PC-3 (cell line): ENCODE measurements at regions not wholly inside any gene's neighbourhood (a gene's known extent, or its start where the extent isn't known, plus 50 kb on each side); places are given as distances from the start of the nearest gene placed in this dataset.

Source experiments
- ATAC-seq: fragments of 200-7000 bp; cut with Tn5 transposase; 2 replicates; pipeline ENCODE4 v1.9.1; 2020; ENCODE audit warnings: mild to moderate bottlenecking, moderate library complexity
- BruUV-seq: library from RNA; stranded (reverse); fragments of 400-500 nt; replicated peaks from 2 replicates; lab custom pipeline; 2021; lab: Mats Ljungman, UMichigan
- CTCF ChIA-PET: fragments of 300-600 bp; sonication (Branson Sonifier 250); formaldehyde crosslinking; loops from one replicate; lab custom pipeline; 2022; ENCODE audit warnings: antibody characterized with exemption; lab: Charles Lee
- POLR2A ChIA-PET: fragments of 300-600 bp; sonication (Branson Sonifier 250); formaldehyde crosslinking; loops from one replicate; lab custom pipeline; 2022; ENCODE audit warnings: antibody characterized with exemption; ENCODE audit not compliant: unreplicated experiment; lab: Charles Lee
- DNase-seq: peaks from one replicate; pipeline ENCODE4 v3.0.0-alpha.2; 2015
- H2AFZ ChIP-seq: fragments of 300-600 bp; sonication (generic); 2 replicates; pipeline ENCODE4 v1.6.0; 2016; ENCODE audit warnings: antibody characterized with exemption, low read length
- H3F3A ChIP-seq: fragments of 300-600 bp; sonication (generic); one replicate; pipeline ENCODE4 v1.6.0; 2017; ENCODE audit warnings: antibody characterized with exemption, low read length, control low read depth, mild to moderate bottlenecking; ENCODE audit not compliant: unreplicated experiment
- H3K27ac ChIP-seq: fragments of 300-600 bp; sonication (generic); 2 replicates; pipeline ENCODE4 v1.5.1; 2016; ENCODE audit warnings: mild to moderate bottlenecking, low read length
- H3K27me3 ChIP-seq: fragments of 300-600 bp; sonication (generic); 2 replicates; pipeline ENCODE4 v1.6.1; 2016; ENCODE audit warnings: low read length, mixed read lengths
- H3K36me3 ChIP-seq: fragments of 300-600 bp; sonication (generic); 2 replicates; pipeline ENCODE4 v1.6.1; 2016; ENCODE audit warnings: low read depth, mixed run types, low read length, mixed read lengths
- H3K4me1 ChIP-seq: fragments of 300-600 bp; sonication (generic); 2 replicates; pipeline ENCODE4 v1.5.1; 2016; ENCODE audit warnings: low read length; ENCODE audit not compliant: insufficient read depth
- H3K4me2 ChIP-seq: fragments of 300-600 bp; sonication (generic); 2 replicates; pipeline ENCODE4 v1.6.0; 2016; ENCODE audit warnings: low read length
- H3K4me3 ChIP-seq: fragments of 300-600 bp; sonication (generic); 2 replicates; pipeline ENCODE4 v1.5.1; 2016; ENCODE audit warnings: mild to moderate bottlenecking, low read length, mixed read lengths
- H3K79me2 ChIP-seq: fragments of 300-600 bp; sonication (generic); 2 replicates; pipeline ENCODE4 v1.6.1; 2017; ENCODE audit warnings: low read length, mixed read lengths
- H3K9ac ChIP-seq: fragments of 300-600 bp; sonication (generic); 2 replicates; pipeline ENCODE4 v1.6.0; 2016; ENCODE audit warnings: mild to moderate bottlenecking, low read length
- H3K9me2 ChIP-seq: fragments of 300-600 bp; sonication (generic); replicated peaks from 2 replicates; pipeline ENCODE4 v1.6.1; 2016; ENCODE audit warnings: mixed run types, low read length, mixed read lengths
- H3K9me3 ChIP-seq: fragments of 300-600 bp; sonication (generic); 2 replicates; pipeline ENCODE4 v1.6.1; 2016; ENCODE audit warnings: low read length, mixed read lengths
- H4K20me1 ChIP-seq: fragments of 300-600 bp; sonication (generic); 2 replicates; pipeline ENCODE4 v1.6.1; 2016; ENCODE audit warnings: low read length, mixed read lengths
- CTCF ChIP-seq: fragments of 300-600 bp; sonication (generic); conservative IDR thresholded peaks from 2 replicates; pipeline ENCODE4 v1.5.1; 2017; ENCODE audit warnings: antibody characterized with exemption, low read depth, mild to moderate bottlenecking, low read length
- EZH2 ChIP-seq: fragments of 300-600 bp; sonication (generic); IDR thresholded peaks from one replicate; pipeline ENCODE4 v1.6.1; 2017; ENCODE audit warnings: antibody characterized with exemption, mild to moderate bottlenecking, low read length; ENCODE audit not compliant: unreplicated experiment
- EZH2phosphoT487 ChIP-seq: fragments of 300-600 bp; sonication (generic); IDR thresholded peaks from 2 replicates; pipeline ENCODE4 v1.6.1; 2018; ENCODE audit warnings: mild to moderate bottlenecking, antibody characterized with exemption, low read length, borderline replicate concordance
- intact Hi-C: fragments of 100-400 bp; cut with micrococcal nuclease; formaldehyde crosslinking; loops from 2 replicates; pipeline ENCODE4 v1.9.0; 2023

DNA sequence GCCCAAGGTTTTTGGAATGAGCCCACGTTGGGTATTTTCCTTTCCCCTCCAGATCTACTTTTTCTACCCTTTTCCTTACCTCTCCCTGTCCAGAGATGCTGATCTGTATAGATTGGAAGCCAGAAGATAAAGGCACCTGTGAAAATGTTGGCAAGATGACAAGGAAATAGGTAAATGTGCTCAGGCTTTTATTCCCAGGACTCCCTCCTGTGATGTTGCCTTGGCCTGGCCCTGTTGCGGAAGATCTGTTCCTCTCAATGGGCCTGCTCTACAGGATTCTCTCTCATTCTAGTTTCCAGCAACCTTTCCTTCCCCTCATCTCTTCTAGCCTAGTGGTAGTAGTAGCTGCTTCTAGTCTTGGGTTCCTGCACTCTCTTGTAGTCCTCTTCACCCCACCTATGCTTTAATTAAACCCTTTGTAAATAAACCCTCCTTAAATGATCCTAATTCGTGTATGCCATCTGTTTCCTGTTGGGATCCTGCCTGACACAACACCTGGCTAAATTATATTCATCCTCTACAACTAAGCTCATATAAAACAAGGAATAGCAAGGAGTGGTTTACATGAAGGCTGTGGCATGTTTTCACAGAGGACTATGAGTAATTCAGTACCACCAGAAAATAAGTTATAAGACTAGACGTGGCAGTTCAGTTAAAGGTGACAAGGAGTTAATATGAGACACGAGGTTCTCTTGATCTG lies 95.7 kb upstream of the MAOA start:
- no peaks in the 10 kb centered on the region for H3K27me3 ChIP-seq
- no peaks in the 10 kb centered on the region for H3K9me2 ChIP-seq
- no peaks in the 10 kb centered on the region for H3F3A ChIP-seq
- H3K4me2 ChIP-seq: no peak overlapping the region
- ATAC-seq (no peak), DNase-seq (no peak)
- H4K20me1 ChIP-seq: no peaks in the 10 kb centered on the region
- no peak overlapping the region for H3K4me3 ChIP-seq
- H3K79me2 ChIP-seq: no peaks in the 10 kb centered on the region
- H3K27ac ChIP-seq: no peak overlapping the region
- intact Hi-C loops: loop anchor here (5.0 to 10.0 kb wide), 2 partner anchors 94 to 377 kb away; partner anchors contain the start of gene MAOA
- no peak overlapping the region for H3K9ac ChIP-seq
- POLR2A ChIA-PET: no interaction called here
- TF ChIP-seq CTCF: no peak
- no peak for TF ChIP-seq EZH2phosphoT487
- TF ChIP-seq EZH2: no peak
- CTCF ChIA-PET: interaction anchor here (0.6 to 1.2 kb wide), 3 partner anchors 85 to 280 kb away, joined by 3 to 5 read pairs (median 5); no protein-coding TSS in a partner anchor
- H3K4me1 ChIP-seq: peaks cover 8% of the 10 kb centered on the region
- BruUV-seq: no TSS peak
- no peaks in the 10 kb centered on the region for H3K36me3 ChIP-seq
- no peaks in the 10 kb centered on the region for H3K9me3 ChIP-seq
- H2AFZ ChIP-seq: no peak overlapping the region

- TF ChIP-seq CTCF (no peak), EZH2 (no peak), EZH2phosphoT487 (no peak)
- Histone ChIP-seq H3K4me2 (no peak overlapping the region), H3K79me2 (no peaks in the 10 kb centered on the region), H4K20me1 (no peaks in the 10 kb centered on the region), H3K9me3 (no peaks in the 10 kb centered on the region), H3K4me1 (peaks cover 25% of the 10 kb centered on the region), H3K9ac (no peak overlapping the region), H3K9me2 (no peaks in the 10 kb centered on the region), H3K27ac (no peak overlapping the region), H3F3A (no peaks in the 10 kb centered on the region), H3K4me3 (no peak overlapping the region), H3K27me3 (no peaks in the 10 kb centered on the region), H2AFZ (no peak overlapping the region), H3K36me3 (no peaks in the 10 kb centered on the region)
- ATAC-seq (no peak), DNase-seq (no peak)
- BruUV-seq: no TSS peak
- POLR2A ChIA-PET: no interaction called here
- intact Hi-C loops: loop anchor here (5.0 to 10.0 kb wide), 2 partner anchors 92 to 375 kb away; partner anchors contain the start of gene MAOA
- CTCF ChIA-PET: no interaction called here
Measured at GRCh38 chrX:43562372-43562771, 93.7 kb upstream of the MAOA start.

DNA sequence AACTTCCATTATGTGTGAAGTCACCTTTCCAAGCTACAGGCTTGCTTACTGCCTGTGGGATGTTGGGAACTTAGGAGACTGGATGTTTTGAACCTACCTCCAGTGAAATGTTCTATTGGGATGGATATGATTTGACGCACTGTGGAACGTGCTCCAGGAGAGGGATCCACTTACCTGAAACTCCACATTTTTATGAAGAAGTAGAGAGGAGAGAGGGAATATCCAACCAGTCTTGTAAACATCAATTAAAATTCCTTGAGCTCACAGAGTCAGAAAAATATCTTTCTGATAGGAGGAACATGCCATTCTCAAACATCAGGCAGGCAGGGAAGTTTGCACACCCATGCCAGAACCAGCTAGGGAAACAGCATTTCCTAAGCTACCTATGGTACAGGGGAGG lies 91.1 kb upstream of the MAOA start:
- ChIA-PET CTCF (interaction anchor here (1.1 kb wide), 1 partner anchor 185 kb away, joined by 5 read pairs; no protein-coding TSS in a partner anchor), POLR2A (no interaction called here)
- BruUV-seq: no TSS peak
- Histone ChIP-seq H4K20me1 (no peaks in the 10 kb centered on the region), H3K27ac (no peak overlapping the region), H3K4me3 (no peak overlapping the region), H3K9ac (no peak overlapping the region), H3K9me2 (no peaks in the 10 kb centered on the region), H3K9me3 (no peaks in the 10 kb centered on the region), H3F3A (no peaks in the 10 kb centered on the region), H3K79me2 (no peaks in the 10 kb centered on the region), H3K36me3 (no peaks in the 10 kb centered on the region), H3K4me2 (peak overlapping the region; percentile 67; the same call in 1 of the 2 replicates), H3K27me3 (no peaks in the 10 kb centered on the region), H2AFZ (no peak overlapping the region), H3K4me1 (peaks cover 25% of the 10 kb centered on the region)
- intact Hi-C loops: loop anchor here (5.0 to 10.0 kb wide), 2 partner anchors 90 to 372 kb away; partner anchors contain the start of gene MAOA
- no peak for TF ChIP-seq EZH2
- TF ChIP-seq EZH2phosphoT487: no peak
- peak; percentile 41; the same call in 1 of the 2 replicates for TF ChIP-seq CTCF
- no peak for ATAC-seq
- peak; percentile 37 for DNase-seq
